ENCODE measurements at regions not wholly inside any gene's neighbourhood (a gene's known extent, or its start where the extent isn't known, plus 50 kb on each side); places are given as distances from the start of the nearest gene placed in this dataset.

DNA sequence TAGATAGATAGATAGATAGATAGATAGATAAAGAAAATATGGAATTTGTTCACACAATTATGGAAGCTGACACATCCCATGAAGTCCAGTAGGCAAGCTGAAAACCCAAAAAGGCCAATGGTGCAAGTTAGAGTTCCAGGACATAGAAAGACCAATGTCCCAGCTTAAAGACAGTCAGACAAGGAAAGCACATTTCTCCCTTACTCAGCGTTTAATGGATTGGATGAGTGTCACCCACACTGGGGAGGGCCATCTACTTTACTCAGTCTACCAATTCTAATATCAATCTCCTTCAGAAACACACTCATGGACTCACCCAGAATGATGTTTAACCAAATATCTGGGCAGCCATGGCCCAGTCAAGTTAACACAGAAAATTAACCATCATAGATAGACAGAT is 327.7 kb upstream of the CDH11 start:
- H3K4me3 Mint-ChIP-seq: no peak overlapping the region
- no peaks in the 10 kb centered on the region for H3K36me3 Mint-ChIP-seq
- H3K9me3 Mint-ChIP-seq: peaks cover 2 to 24% (median 12%) of the 10 kb centered on the region in 6 donors

DNA sequence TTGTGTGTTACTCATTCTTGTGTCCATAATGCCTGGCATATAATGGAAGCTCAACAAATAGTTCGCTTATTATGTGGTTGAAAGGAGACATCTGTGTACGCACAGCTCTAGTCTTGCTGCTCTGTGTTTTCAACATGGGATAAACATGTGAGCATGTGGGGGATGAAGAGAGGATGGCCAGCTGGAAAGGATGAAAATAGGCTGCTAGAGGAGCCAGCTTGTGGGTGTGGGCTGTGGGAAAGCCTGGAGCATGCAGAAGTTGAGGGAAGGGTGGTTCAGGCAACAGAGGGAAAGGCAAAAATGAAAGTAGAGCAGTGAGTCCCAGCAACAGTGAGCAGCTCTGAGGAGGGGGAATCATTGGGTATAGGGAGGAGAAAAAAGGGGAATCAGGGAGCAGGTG is 324.6 kb upstream of the CDH11 start:
- peaks cover 2 to 24% (median 9%) of the 10 kb centered on the region in 6 donors for H3K9me3 Mint-ChIP-seq
- no peak overlapping the region for H3K27ac Mint-ChIP-seq
- peaks cover 0 to 1% (median under 1%) of the 10 kb centered on the region in 3 donors for H3K27me3 Mint-ChIP-seq (ENCODE audit: low read depth in 3 of 3)

More for the DNA sequence above, 327.7 kb upstream of the CDH11 start:
- Mint-ChIP-seq H3K4me1 (no peaks in the 10 kb centered on the region), H3K27ac (no peak overlapping the region), H3K27me3 (ENCODE audit: low read depth in 3 of 3) (peaks cover 0 to 1% (median 0%) of the 10 kb centered on the region in 3 donors)
- DNase-seq: no peak

DNA sequence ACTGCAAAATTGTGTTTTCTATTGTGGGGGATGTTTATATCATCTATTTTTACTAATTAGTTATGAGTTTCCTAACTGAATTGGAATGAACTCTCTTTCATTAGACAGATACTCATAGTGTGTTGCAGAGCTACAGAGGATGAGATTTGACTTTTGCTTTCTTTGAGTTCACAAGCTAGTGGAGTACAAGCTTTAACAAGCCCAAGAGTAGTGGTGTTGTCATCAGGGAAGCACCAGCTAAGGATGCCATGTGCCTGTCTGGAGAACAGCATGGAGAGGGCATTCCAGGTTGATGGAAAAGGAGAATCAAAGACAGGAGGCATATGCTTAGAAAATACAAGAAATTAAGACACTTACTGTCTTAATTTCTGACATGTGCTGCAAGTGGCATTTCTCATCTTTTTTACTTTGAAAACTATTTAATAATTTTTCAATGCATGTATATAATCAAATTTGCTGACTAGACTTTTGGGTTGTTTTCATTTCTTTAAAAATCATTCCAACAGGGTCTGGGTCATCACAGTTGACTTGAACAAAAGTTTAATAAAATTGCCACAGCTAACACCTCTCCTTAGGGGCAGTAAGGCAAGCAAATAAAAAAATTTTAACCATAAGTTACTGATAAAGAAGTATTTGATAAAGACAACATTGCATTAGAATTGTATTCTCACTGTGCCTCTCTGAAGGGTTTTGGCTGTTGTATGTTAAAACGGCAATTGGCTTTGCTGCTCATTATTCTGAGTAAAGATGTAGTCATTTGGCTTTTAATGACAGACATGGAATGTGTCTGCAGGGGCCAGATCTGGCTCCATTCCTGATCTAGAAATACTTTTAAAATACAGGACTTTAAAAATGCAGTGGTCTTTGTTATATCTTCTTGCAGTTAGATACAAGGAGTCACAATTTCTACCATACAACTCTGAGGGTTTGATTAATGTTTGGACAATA is 323.7 kb upstream of the CDH11 start:
- H3K4me3 Mint-ChIP-seq: no peak overlapping the region

More for the DNA sequence above, 324.6 kb upstream of the CDH11 start:
- DNase-seq: no peak
- Mint-ChIP-seq H3K4me3 (no peak overlapping the region), H3K36me3 (no peaks in the 10 kb centered on the region), H3K4me1 (no peaks in the 10 kb centered on the region)

DNA sequence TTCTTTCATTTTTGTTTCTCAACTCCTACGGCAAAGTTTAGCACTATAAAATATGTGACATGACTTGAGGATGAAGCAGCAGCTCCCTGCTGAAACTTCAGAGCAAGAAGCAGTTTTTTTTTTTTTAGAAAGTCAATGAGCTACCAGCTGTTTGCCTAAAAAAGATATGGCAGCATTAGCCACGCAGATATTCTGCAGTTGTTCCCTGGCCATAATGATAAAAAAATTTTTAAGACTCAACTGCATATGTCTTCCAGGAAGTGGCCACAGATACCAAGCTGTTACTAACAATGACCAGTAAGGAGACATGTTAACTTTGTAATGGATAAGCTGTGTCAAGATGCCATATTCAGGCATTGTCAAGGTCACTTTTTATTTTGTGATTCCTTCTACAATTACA is 319.6 kb upstream of the CDH11 start:
- no peaks in the 10 kb centered on the region for H3K36me3 Mint-ChIP-seq
- H3K27me3 Mint-ChIP-seq (ENCODE audit: low read depth in 3 of 3): peaks cover 1 to 4% (median 3%) of the 10 kb centered on the region in 3 donors
- no peak for DNase-seq
- peaks cover 0 to 9% (median 3%) of the 10 kb centered on the region in 6 donors for H3K9me3 Mint-ChIP-seq
- H3K4me1 Mint-ChIP-seq: no peaks in the 10 kb centered on the region
- H3K27ac Mint-ChIP-seq: no peak overlapping the region
- no peak overlapping the region for H3K4me3 Mint-ChIP-seq

More for the DNA sequence above, 323.7 kb upstream of the CDH11 start:
- H3K9me3 Mint-ChIP-seq: peaks cover 2 to 23% (median 8%) of the 10 kb centered on the region in 6 donors
- DNase-seq: no peak
- no peaks in the 10 kb centered on the region for H3K36me3 Mint-ChIP-seq
- no peak overlapping the region for H3K27ac Mint-ChIP-seq
- H3K27me3 Mint-ChIP-seq (ENCODE audit: low read depth in 3 of 3): peaks cover 0 to 4% (median 1%) of the 10 kb centered on the region in 3 donors
- H3K4me1 Mint-ChIP-seq: no peaks in the 10 kb centered on the region

DNA sequence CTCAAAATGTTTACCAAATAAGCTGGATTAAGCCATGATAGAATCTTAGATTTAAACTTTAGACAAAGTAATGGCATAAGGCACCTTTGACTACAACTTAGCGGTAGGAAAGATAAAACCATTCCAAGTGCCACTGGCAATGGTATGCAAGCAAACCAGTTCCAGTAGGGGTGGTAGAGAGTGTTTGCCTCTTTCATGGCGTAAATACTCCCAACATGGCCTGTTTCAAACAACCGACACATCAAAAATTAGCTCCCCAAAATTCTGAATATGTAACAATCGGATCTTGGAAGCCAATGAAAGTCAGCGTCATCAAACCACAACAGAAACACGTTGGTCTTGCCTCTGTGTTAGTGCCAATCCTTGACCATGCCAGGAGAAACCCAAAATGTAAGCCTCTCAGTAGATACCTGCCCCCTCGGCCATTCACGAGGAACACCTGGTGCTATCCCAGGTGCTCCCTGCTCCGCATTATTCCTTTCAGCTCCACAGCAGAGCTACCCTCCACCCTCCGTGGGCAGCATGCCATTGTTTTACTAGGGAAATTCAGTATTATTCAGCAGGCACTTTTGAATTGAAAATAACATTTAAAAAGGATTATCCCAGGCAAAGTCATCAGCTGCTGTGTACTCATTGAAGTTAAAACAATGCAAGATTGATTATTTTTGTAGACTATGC is 307.8 kb upstream of the CDH11 start:
- Mint-ChIP-seq H3K4me3 (no peak overlapping the region), H3K27me3 (ENCODE audit: low read depth in 3 of 3) (peaks cover 0 to 2% (median 0%) of the 10 kb centered on the region in 3 donors), H3K36me3 (no peaks in the 10 kb centered on the region), H3K4me1 (no peaks in the 10 kb centered on the region), H3K9me3 (peaks cover 0 to 4% (median 2%) of the 10 kb centered on the region in 6 donors), H3K27ac (no peak overlapping the region)
- DNase-seq: no peak

DNA sequence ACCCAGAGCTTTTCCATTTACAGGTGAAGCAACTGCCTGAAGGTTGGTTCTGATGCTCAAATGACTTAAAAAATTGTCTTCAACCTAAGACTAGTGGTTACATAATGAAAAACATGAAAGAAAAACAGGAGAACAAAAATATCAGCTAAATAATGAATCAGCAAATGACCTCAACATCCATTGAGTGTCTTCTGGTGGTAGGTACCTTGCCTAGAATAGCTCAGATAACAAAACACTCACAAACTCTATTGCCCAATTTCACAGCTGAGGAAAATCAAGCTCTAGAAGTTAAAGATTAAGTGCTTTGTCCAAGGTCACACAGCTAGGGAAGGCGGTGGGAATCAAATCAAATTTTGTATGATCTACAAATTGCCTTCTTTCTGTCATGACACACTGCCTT is 304.6 kb upstream of the CDH11 start:
- H3K4me1 Mint-ChIP-seq: no peaks in the 10 kb centered on the region
- no peak for DNase-seq
- H3K9me3 Mint-ChIP-seq: peaks cover 0 to 12% (median 2%) of the 10 kb centered on the region in 6 donors
- no peaks in the 10 kb centered on the region for H3K36me3 Mint-ChIP-seq
- no peak overlapping the region for H3K27ac Mint-ChIP-seq
- H3K4me3 Mint-ChIP-seq: no peak overlapping the region
- H3K27me3 Mint-ChIP-seq (ENCODE audit: low read depth in 3 of 3): peaks cover 0 to 4% (median 0%) of the 10 kb centered on the region in 3 donors

DNA sequence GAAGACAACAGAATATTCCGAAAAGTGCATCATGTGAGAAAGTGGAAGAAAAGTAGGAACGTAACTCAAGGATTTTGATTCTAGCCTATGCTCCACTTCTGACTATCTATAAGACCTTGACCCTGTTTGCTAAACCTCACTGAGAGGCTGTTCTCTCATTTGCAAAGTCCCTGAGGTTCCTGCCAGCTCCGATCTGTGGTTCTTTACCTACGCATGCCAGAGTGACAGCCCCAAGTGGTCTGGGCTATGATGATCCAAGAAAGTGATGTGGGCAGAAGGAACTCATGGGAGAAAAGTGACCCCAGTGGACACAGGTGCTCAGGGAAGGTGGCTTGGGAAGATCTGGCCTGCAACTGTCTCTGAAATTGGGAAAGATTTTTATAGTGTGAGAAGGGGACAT is 301.1 kb upstream of the CDH11 start:
- no peaks in the 10 kb centered on the region for H3K4me1 Mint-ChIP-seq
- DNase-seq: no peak
- H3K4me3 Mint-ChIP-seq: no peak overlapping the region
- no peaks in the 10 kb centered on the region for H3K36me3 Mint-ChIP-seq
- peaks cover 0 to 5% (median 0%) of the 10 kb centered on the region in 3 donors for H3K27me3 Mint-ChIP-seq (ENCODE audit: low read depth in 3 of 3)
- peaks cover 0 to 15% (median 4%) of the 10 kb centered on the region in 6 donors for H3K9me3 Mint-ChIP-seq
- no peak overlapping the region for H3K27ac Mint-ChIP-seq

DNA sequence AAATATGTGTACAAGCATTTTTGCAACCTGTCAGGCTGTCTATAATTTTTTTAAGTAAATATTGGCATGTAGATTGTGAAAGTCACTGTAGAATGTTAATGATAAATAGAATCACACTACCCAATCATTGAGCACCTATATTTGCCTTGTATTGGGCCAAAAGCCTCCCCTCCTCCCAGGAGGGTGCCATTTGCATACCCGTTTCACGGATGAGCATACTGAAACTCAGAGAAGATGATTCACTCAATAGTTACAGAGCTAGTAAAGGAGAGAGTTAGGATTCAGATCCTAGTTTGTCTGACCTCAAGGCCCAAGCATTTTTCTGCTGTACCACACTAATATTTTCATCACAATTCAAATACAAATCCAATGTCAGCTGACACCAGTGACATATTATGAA is 299.7 kb upstream of the CDH11 start:
- DNase-seq: no peak
- Mint-ChIP-seq H3K27me3 (ENCODE audit: low read depth in 3 of 3) (peaks cover 0 to 4% (median 0%) of the 10 kb centered on the region in 3 donors), H3K4me3 (no peak overlapping the region), H3K9me3 (peaks cover 0 to 20% (median 4%) of the 10 kb centered on the region in 6 donors), H3K4me1 (no peaks in the 10 kb centered on the region), H3K27ac (no peak overlapping the region), H3K36me3 (no peaks in the 10 kb centered on the region)

DNA sequence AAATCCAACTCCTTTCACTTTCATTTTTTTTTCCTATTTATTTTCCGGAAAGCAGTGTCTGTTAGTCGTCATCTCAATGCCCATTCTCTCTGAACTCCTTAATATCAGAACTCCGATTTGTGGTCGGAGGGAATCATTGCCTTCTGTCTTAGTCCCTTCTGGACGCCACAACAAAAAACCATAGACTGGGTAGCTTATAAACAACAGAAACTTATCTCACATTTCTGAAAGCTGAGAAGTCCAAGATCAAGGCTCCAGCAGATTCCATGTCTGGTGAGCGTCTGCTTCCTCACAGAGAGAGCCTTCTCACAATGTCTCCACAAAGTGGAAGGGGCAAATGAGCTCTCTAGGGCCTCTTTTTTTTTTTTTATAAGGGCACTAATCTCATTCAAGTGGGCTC is 296.6 kb upstream of the CDH11 start:
- no peaks in the 10 kb centered on the region for H3K36me3 Mint-ChIP-seq
- H3K4me3 Mint-ChIP-seq: no peak overlapping the region
- H3K4me1 Mint-ChIP-seq: no peaks in the 10 kb centered on the region
- H3K27ac Mint-ChIP-seq: no peak overlapping the region
- DNase-seq: no peak
- peaks cover 2 to 18% (median 4%) of the 10 kb centered on the region in 6 donors for H3K9me3 Mint-ChIP-seq
- H3K27me3 Mint-ChIP-seq (ENCODE audit: low read depth in 3 of 3): peaks cover 0 to 4% (median 0%) of the 10 kb centered on the region in 3 donors

DNA sequence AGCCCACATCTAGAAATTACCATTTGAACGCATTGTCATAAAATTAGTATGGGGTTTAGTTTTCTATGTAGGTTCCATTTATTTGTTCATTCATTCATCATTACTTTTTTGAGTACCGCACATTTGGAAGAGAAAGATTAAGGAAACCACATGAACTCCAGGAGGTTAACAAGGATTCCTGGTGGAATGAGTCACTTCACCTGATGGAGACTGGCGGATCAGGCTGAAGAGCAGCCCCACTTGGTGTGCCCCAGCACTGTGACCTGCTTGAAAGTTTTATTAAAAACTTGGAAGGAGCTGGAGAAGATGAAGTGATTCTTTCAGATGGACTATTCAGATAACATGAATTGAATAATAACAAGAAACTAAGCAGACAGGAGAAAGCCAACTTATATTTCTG is 293.6 kb upstream of the CDH11 start:
- peaks cover 0 to 2% (median 0%) of the 10 kb centered on the region in 3 donors for H3K27me3 Mint-ChIP-seq (ENCODE audit: low read depth in 3 of 3)
- no peak for DNase-seq
- H3K36me3 Mint-ChIP-seq: no peaks in the 10 kb centered on the region
- H3K9me3 Mint-ChIP-seq: peaks cover 4 to 16% (median 5%) of the 10 kb centered on the region in 6 donors
- no peak overlapping the region for H3K4me3 Mint-ChIP-seq
- no peak overlapping the region for H3K27ac Mint-ChIP-seq
- no peaks in the 10 kb centered on the region for H3K4me1 Mint-ChIP-seq

DNA sequence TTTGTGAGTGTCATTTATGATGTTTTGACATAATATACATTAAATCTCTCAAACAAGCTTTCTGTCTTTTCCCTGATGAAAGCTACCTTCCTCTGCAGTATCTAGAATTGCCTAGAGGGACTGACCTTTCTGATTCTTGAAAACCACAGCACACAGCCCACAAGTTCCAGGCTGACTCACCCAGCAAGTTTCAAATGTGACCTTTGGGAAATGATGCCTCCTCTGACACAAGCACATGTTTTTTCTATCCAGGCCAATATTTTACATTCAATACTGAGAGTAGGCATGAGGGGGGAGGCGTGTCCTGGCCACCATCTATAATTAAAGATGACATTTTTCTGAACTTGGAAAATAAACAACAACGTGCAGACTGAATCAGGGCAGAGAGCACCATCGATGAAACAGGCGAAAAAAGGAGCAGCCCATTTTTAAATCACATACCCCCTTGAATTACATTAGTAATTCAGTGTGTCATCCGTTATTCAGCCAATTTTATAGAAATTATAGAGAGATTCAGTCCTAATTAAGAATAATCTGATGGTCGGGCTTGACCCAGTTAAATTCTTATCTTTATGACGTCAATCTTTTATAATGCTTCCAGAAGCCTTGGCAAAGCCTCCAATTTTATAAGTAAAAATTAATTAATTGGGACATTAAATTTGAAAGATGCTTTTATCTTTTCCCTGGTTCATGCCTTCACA is 292.6 kb upstream of the CDH11 start:
- DNase-seq: no peak
- Mint-ChIP-seq H3K27me3 (ENCODE audit: low read depth in 3 of 3) (peaks cover 0 to 2% (median 0%) of the 10 kb centered on the region in 3 donors), H3K9me3 (peaks cover 4 to 14% (median 5%) of the 10 kb centered on the region in 6 donors), H3K4me1 (no peaks in the 10 kb centered on the region), H3K4me3 (no peak overlapping the region), H3K27ac (no peak overlapping the region), H3K36me3 (no peaks in the 10 kb centered on the region)

DNA sequence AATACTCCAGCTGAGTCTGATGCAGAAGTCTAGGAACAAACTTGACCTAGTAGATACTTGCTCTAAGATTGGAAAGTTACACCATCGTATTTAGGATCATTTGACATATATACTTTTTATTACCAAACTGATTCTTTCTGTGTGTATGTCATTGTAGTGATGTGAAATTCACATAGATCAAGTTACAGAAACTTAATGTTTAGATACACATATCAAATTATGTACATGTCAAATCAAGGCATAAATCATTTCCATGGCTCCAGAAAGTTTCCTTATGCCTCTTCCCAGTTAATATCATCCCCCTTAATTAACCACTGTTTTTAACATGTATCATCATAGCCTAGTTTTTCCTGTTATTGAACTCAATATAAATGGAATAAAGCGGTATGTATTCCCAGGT is 292.0 kb upstream of the CDH11 start:
- H3K27ac Mint-ChIP-seq: no peak overlapping the region
- peaks cover 0 to 2% (median 0%) of the 10 kb centered on the region in 3 donors for H3K27me3 Mint-ChIP-seq (ENCODE audit: low read depth in 3 of 3)
- DNase-seq: no peak
- no peaks in the 10 kb centered on the region for H3K4me1 Mint-ChIP-seq
- H3K36me3 Mint-ChIP-seq: no peaks in the 10 kb centered on the region
- H3K9me3 Mint-ChIP-seq: peaks cover 0 to 8% (median 5%) of the 10 kb centered on the region in 6 donors
- no peak overlapping the region for H3K4me3 Mint-ChIP-seq

DNA sequence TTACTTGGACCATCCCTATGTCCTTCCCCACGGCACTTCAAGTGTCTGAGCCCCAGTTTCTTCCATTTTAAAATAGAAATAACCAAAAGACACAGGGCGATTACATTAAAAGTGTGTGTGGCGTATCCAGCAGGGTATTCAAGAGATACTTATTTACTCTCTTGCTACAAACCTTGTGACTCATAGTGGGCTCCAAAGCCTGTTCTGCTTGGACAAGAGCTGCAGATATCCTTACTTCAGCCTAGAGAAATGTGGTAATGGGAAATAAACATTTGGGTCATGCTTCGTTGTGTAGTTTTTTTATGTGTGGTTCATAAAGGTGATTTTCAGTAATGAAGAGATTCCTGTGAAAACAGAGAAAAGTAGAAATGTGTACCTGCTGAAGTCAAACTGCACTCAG is 288.9 kb upstream of the CDH11 start:
- H3K4me3 Mint-ChIP-seq: no peak overlapping the region
- H3K36me3 Mint-ChIP-seq: no peaks in the 10 kb centered on the region
- H3K9me3 Mint-ChIP-seq: peaks cover 0 to 5% (median 3%) of the 10 kb centered on the region in 6 donors
- H3K27ac Mint-ChIP-seq: no peak overlapping the region
- no peaks in the 10 kb centered on the region for H3K4me1 Mint-ChIP-seq
- H3K27me3 Mint-ChIP-seq (ENCODE audit: low read depth in 3 of 3): no peaks in the 10 kb centered on the region
- no peak for DNase-seq
